ENCODE measurements at regions not wholly inside any gene's neighbourhood (a gene's known extent, or its start where the extent isn't known, plus 50 kb on each side); places are given as distances from the start of the nearest gene placed in this dataset.

- TF ChIP-seq POLR2A (IDR thresholded peaks at IDR 0.05) = no peak
- TF ChIP-seq CTCF (IDR thresholded peaks at IDR 0.05 in 4 of 5, conservative IDR thresholded peaks at IDR 0.05 in 1 of 5) = no peak
These were observed 840.0 kb downstream of the C6orf118 start for GRCh38 chr6:164469276-164469949.

Data from gastrocnemius medialis (tissue), 4 donors.